Muscle of arm (tissue), 1 donor: ENCODE measurements at regions not wholly inside any gene's neighbourhood (a gene's known extent, or its start where the extent isn't known, plus 50 kb on each side); places are given as distances from the start of the nearest gene placed in this dataset.
"Not testable (repeated sequence)": the region's sequence is repeated elsewhere in the genome, so short reads cannot be mapped to it uniquely, and the experiment has no call there.

Source experiments
- DNase-seq: peaks from one replicate; pipeline ENCODE4 v3.0.0-alpha.2; 2013

DNA sequence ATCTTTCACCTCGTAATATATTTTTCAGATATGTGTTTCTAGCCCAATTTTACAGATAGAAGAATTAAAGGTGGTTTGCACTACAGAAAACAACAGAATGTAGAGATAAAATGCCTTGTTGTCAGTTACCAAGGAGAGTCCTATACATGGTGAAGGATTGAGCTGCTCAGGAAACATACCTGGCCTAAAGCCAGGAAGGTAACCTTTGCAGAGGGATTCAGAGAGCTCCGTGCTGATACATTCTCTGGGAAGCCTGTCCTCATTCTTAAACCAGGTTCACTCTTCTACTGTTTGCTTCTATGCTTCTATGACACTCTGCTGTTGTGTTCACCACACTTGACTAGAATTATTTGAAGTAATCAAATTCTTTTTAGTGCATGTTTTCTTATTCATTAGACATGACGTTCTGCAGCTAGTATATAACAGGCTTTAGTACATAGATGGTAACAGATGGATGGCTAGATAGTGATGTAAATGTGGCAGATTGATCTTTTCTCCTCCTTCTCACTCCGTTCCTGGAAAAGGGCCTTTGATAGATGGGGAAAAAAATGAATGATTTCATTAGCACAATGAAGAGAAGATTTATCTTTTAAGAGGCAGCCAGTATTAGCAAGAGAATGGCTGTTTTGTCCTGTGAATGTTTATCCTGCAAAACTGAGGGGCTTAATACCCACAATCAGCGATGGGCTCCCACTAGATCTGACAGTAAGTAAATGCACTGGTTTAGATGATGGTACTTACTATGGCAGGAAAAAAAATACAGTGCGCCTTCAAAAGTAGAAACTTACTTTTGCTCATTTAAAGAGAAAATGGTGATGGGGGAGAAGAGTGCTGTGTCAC is 589.6 kb upstream of the FAM98A start:
- DNase-seq: no peak

DNA sequence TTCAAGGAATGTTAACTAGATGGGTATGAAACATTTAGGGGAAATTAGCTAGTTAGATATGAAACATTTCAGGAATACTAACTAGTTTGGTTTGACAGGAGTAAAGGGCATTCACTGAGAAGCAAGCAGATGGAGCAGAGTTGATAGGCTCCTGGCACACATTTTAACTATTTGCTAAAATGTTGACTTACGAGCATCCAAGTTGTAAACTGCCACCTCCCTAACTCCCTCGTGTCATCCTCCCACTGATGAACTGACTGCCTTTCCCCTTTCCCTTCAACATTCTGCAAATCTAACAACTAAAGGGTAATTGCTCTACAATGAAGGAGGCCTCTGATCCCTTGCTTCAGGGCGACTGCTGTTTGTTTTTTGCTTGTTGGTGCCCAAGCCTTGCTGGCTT is 580.4 kb upstream of the FAM98A start:
- DNase-seq: no peak

DNA sequence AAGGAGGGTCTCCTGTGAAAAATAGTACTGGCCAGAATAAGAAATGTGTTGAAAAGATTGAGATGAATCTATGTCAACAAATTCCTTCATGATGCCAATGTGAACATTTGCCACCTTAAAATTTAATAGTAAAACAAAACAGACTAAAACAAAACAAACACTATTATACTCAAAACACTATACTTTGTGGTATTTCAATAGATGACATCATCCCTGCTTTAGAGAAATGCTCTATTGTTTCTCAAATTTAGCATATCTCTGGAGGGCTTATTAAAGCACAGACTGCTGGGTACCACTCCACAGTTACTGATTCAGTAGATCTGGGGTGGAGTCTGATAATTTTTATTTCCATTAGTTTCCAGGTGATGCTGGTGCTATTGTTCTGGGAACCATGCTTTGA is 579.4 kb upstream of the FAM98A start:
- DNase-seq: no peak

DNA sequence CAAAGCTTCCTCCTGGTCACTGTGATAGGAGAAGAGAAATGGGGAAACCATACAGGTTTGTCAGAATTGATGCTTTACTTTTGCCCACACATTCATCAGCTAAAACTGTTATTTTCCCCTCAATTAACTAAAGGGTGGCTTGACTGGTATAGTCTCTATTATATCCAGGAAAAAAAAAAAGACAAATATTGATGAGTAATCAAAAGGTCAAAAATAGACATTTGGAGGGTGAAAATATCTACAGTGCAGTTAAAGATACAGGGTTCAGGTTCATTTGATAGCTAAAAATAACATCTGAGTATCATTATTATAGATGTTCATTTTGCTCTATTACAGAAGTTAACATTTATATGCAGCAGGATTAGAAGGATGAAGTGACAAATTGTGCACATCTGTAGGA is 577.6 kb upstream of the FAM98A start:
- no peak for DNase-seq

DNA sequence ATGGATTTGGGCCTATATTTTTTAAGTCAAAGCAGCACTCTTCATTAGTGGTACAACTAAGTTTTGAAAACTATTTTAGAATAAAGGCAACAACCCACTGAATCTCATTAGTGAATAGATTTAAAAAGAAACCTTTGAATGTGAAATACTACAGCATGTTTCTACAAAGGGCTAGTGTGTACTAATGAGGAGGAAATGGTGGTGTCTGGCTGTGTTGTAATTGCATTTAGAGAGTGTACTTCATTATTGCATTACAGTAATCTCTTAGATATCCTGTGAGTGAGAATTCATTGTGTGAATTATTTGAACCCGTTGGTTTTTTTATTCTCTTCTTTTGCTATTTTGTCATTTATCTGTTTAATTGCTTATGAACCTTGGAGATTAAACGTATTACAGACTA is 575.4 kb upstream of the FAM98A start:
- DNase-seq: no peak

DNA sequence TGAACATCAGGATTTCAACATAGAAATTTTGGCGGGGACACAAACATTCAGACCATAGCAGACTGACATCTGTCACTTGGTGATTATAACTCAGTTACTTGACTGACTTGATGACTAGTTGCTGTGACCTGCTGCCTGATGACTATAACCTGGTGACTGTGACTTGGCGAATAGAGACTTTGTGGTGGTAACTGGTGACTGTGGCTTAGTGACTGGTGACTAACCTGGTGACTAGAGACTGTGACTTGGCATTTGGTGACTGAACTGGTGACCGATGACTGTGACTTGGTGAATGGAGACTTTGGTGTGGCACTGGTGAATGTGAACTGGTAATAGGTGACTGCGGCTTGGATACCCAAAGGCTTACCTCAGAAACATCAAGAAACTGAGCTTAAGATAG is 563.1 kb upstream of the FAM98A start:
- DNase-seq: no peak

DNA sequence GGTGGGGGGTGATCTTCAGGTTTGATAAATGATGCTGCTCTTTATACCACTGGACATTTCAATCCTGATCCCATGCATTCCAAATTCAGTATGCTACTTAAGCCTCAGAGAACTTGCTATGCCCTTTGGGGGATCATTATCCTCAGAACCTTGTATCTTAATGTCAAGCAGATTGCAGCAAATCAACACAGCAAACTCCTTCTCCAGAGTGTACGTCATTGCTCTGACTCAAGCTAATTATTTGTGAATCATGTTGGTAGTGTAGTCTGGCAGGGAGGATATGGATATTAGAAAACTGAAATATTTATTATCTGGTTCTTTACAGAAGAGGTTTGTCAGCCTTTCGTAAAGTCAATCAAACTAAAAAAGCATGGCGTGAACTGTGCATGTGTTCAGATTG is 562.5 kb upstream of the FAM98A start:
- no peak for DNase-seq

DNA sequence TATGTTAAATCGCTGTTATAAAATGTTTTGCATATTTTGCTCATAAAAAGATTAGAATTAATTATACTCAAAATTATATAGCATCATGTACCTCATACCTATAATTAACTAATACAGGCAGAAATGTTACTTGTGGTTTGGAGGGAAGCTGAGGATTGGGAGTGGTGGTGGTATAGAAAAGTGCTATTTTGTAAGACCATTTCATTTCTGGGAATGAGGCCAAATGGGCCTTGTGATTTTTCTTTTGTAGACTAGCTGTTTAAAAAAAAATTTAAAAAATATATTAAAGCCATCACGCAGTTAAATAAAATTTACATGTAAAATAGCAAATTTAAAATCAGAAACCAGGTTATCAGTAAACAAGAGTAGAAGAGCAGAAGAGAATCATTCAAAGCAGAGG is 560.8 kb upstream of the FAM98A start:
- no peak for DNase-seq

DNA sequence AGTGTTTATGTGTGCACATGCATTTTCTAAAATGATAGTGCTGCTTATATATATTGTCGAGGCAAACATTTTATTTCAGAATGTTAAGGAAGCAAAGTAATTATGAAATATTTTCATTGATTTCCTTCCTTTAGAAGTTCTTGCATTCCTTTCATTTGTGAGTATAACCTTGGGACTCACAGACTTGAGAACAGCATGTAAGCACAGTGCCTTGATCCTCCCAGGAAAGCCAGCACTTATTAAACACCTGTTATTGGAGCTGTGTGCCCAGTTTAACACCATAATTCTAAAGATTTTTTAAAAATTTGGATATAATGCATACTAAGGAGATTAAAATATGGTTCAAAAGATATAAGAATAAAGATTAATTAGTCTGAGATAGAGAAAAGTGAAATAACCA is 554.4 kb upstream of the FAM98A start:
- no peak for DNase-seq

DNA sequence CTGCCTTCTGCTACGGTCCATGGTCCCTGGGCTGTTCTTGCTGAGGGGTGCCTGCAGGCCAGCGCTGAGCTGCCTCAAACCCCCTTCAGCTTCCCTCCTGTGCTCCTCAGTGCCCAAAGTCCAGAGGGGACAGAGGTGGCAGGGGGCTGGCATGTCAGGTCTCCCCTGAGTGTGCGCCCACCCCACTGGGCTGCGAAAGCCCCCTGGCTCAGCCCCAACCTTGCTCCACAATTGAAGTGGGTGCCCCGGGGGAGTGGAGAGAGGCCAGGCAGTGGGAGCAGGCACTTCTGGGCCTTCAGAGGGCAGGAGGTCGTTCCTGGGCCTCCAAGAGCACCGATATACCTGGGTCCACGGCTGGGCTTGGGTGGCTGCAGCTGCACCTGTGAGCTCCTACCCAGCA is 548.7 kb upstream of the FAM98A start:
- no peak for DNase-seq

DNA sequence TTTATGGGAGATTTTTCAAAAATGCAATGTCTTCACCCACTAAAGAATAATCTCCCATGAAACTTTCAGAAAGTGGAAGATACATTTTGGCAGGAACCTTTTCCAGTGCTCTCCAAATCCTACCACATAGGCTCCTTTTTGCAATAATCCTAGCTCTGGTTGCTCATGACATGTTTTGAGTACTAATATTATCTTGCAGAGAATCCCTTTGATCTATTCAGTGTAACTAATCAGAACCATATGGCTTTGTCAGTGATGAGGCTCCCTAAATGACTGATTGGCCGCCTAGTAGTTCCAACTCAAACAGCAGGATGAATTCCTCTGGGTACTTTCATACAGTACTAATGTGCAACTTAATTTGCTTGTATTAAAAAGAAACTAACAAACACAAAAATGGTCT is 544.0 kb upstream of the FAM98A start:
- DNase-seq: no peak

DNA sequence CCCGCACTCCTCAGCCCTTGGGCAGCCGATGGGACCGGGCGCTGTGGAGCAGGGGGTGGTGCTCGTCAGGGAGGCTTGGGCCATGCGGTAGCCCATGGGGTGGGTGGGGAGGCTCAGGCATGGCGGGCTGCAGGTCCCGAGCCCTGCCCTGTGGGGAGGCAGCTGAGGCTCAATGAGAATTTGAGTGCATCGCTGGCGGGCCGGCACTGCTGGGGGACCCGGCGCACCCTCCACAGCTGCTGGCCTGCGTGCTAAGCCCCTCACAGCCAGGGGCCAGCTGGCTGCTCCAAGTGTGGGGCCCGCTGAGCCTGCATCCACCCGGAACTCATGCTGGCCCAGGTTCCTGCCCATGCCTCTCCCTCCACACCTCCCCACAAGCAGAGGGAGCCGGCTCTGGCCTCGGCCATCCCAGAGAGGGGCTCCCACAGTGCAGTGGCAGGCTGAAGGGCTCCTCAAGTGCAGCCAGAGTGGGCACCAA is 543.5 kb upstream of the FAM98A start:
- DNase-seq: not testable (repeated sequence)

DNA sequence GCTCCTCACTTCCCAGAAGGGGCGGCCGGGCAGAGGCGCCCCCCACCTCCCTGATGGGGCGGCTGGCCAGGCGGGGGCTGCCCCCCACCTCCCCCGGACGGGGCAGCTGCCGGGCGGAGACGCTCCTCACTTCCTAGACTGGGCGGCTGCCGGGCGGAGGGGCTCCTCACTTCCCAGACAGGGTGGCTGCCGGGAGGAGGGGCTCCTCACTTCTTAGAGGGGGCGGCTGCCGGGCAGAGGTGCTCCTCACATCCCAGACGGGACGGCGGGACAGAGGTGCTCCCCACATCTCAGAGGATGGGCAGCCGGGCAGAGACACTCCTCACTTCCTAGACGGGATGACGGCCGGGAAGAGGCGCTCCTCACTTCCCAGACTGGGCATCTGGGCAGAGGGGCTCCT is 534.0 kb upstream of the FAM98A start:
- DNase-seq: not testable (repeated sequence)

DNA sequence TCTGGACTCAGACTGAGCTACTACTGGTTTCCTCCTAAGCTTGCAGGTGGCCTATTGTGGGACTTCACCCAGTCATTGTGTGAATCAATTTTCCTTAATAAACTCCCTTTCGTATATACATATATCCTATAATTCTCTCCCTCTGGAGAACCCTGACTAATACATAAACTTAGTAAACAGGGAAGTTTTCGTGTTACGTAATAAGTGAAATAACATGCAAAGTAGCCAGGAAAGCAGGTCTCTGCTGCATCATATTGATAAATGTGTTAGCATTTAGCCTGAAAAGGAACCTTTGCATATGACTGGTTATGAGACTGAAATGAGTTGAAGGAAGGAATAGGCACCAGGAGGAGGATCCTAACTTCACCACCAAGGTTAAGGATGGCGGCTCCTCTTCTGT is 527.2 kb upstream of the FAM98A start:
- DNase-seq: no peak

DNA sequence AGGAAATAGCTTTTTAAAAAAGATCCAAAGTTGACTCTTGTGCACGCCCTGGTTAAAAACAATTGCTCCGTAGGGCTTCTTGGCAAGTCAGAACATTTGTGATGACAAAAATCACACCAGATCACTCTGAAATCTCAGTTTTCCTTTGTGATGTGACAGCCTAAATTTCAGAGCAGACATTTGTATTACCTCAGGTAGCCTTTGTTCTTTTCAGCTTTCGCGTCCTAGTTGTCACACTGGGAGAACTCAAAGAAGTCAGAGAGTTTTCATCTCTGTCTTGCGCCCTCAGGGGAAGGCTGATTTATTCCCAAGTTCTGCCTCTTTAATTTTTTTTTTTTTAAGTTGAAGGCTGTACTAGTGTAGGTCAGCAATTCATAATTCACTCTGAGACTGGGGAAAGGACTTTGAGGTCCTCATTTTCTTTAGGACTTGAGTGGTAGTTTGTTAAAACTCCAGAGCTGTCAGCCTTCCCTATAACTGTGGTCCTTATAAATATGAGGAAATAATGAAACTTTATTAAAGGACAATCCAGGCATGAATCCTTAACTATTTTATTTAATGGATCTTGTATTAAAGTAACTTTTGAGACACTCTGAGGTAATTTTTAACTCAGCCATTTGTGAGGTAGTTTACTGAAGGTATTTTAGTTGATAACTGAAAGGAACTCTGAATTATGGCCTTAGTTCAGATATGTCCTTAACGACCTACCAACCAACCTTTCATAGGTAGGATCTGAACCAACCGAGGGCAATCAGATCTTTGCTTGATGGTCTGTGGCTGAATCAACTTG is 525.1 kb upstream of the FAM98A start:
- DNase-seq: no peak

DNA sequence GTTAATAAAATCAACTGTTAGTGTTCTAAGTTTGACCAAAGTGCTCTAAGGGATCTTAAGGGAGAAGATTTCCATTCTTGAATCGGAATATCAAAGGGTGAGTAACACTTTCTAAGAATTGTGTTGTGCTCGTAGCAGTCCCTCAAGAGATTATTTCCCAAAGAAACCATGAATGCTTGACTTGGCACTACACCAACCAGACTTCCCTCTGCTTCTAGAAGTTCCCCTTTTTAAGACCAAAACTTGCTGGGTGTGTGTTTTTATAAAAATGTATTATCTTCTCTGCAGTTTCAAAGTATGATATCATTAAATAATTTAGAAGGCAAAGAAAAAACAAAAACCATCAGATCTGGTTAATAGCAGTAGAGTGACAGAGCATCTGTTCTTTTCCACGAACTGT is 522.0 kb upstream of the FAM98A start:
- DNase-seq: no peak

DNA sequence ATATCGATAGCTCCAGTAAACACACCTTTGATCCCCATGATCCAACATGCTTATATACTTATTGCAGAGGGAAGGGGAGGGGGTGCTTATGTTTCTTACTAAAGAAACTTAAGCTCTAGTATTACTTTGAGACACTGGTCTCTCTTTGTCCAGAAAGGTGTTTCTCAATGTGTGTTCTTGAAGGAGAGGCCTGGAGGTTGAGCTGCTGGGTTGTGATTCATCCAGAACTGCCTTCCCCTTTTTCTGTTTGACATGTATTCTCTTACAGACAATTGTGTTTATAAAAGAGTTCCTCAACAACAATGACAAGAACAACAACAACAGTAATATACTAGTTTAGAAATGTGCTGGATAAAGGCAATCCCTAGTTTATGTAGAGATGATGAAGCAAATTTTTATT is 516.0 kb upstream of the FAM98A start:
- DNase-seq: no peak

DNA sequence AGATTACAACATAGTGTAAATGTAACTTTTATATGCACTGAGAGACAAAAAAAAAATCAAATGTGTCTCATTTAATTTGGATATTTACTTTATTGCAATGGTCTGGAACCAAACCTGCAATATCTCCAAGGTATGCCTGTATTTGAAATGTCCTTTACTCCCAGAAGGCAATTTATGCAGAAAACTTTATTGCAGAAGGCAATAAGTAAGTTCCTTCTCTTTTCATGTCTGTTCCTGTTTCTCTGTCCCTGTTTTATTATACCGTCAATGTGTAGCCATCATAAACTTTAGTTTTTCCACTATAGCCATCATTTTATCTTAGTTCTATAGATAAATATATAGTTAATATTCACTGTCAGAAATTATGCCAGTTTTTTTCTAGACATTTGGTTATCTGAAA is 513.1 kb upstream of the FAM98A start:
- DNase-seq: no peak

DNA sequence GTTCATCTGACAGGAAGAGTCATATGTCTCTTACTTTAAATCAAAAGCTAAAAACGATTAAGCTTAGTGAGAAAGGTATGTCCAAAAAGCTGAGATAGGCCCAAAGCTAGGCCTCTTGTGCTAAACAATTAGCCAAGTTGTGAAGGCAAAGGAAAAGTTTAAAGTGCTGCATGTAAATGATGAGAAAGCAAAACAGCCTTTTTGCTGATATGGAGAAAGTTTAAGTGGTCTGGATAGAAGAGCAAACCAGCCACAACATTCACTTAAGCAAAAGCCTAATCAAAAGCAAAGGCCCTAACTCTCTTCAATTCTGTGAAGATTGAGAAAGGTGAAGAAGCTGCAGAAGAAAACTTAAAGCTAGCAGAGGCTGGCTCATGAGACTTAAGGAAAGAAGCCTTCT is 511.3 kb upstream of the FAM98A start:
- no peak for DNase-seq

DNA sequence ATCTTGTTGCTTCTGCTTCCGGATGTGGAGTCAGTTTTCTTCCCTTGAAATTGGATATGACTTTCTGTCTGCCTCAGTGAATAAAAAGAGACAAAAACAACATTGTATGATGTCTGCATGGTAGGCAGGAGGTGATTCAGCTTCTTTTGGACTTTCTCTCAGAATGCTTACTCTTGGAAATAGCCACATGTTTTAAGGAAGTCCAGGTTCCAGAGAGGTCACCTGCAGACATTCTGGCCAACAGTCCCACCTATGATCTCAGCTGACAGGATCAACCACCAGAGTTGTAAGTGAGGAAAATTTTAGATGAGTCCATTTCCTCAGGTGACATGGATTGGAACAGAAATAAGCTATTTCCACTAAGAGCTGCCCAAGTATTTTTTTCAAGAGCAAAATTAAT is 508.7 kb upstream of the FAM98A start:
- no peak for DNase-seq

DNA sequence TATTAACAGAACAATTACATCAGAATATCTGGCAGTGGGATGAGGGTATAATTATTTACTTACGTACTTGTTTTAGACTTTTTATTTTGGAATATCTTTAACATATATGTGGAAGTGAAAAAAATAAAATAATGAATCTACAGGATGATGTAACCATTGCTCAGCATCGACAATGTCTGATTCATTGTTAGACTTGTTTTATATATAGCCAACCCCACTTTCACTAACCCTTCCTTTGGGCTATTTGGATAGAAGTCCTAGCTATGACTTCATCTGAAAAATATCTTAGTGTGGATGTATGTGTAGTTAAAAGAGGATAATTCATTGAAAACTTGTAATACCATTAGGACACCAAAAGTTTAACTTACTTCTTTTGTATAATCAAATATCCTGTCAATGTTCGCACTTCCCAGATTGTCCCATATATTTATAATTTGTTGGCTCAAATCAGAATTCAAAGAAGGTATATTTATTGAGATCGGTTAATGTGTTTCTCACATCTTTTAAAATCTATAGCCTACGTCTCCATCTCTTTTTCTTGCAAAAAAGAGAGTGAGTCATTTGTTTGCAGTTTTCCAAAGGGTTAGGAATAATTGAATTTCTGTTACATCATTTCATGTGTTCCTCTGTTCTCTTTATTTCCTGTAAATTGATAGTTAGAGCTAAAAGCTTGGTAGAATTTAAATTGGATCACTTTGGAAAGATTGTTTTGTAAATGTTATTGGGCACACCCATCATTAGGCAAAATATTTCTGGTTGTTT is 506.1 kb upstream of the FAM98A start:
- DNase-seq: no peak

DNA sequence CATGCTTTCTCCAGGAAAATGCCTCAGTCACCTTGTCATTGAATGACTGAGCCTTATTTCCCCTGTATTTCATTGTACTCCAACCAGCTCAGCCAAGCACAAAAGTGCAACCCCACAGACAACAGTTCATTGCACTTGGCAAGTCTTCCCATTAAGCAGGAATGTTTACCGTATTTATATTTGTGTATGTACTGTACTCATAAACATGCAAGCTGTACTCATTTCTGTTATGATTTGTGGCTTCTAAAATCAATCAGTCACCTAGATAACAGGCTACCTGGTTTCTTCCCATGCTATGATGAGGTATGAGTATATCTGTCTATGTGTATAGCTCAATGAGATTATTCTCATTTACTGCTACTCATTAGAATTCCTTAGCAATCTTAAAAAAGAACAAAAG is 505.5 kb upstream of the FAM98A start:
- DNase-seq: no peak

DNA sequence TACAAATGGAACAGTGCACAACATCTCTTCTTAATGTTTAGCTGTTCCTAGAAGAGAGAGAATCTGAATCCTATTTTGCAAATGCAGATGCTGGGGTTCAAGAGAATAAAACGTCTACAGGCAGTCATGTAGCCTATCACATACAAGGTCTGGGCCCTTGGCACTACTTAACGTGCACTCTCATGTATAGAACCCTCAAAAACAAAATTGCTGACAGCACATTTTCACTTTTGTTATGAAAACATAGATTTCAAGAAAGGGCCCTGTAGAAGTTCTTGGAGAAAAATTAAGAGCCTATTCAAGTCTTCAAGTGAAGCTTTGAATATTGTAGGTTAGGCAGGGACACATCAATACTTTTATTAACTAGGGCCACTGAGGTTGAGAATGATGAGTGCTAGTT is 504.3 kb upstream of the FAM98A start:
- DNase-seq: no peak
